Stomach (tissue), 8 donors: ENCODE measurements at regions not wholly inside any gene's neighbourhood (a gene's known extent, or its start where the extent isn't known, plus 50 kb on each side); places are given as distances from the start of the nearest gene placed in this dataset.

Experiments
- DNase-seq, 2 donors: peaks; one replicate each; pipeline versions ENCODE4 v3.0.0 to v3.0.0-alpha.2; 2013 to 2019
- H3K27ac ChIP-seq, 5 donors: fragments of 200-600 bp in 4 of 5; sonication (generic) in 4 of 5; one replicate each; pipeline ENCODE4 v1.5.1; 2013 to 2019; ENCODE audit warnings: mild to moderate bottlenecking in 1 of 5, moderate library complexity in 1 of 5
- H3K27me3 ChIP-seq, 3 donors: fragments of 200-600 bp; sonication (generic); one replicate each; pipeline ENCODE4 v1.5.1; 2017 to 2019; ENCODE audit warnings: mixed run types in 1 of 3
- H3K36me3 ChIP-seq, 4 donors: fragments of 200-600 bp; sonication (generic); 1 replicate in 3 of 4; 2 replicates in 1 of 4; pipeline ENCODE4 v1.5.1; 2016 to 2019
- H3K4me1 ChIP-seq, 4 donors: fragments of 200-600 bp; sonication (generic); one replicate each; pipeline ENCODE4 v1.5.1; 2016 to 2019
- H3K4me3 ChIP-seq, 4 donors: fragments of 200-600 bp; sonication (generic) in 3 of 4; one replicate each; pipeline ENCODE4 v1.5.1; 2016 to 2019; ENCODE audit warnings: mild to moderate bottlenecking in 1 of 4
- H3K9me3 ChIP-seq, 4 donors: fragments of 200-600 bp; sonication (generic); one replicate each; pipeline ENCODE4 v1.5.1; 2016 to 2019
- EP300 ChIP-seq: sonication (generic); formaldehyde crosslinking; IDR thresholded peaks from one replicate; pipeline ENCODE4 v1.6.1; 2017; ENCODE audit warnings: antibody characterized with exemption
- POLR2A ChIP-seq, 4 donors: fragments of 450-650 bp; IDR thresholded peaks; one replicate each; pipeline ENCODE4 v1.6.1; 2016; ENCODE audit warnings: antibody characterized with exemption in 4 of 4, control low read depth in 2 of 4, mild to moderate bottlenecking in 1 of 4, moderate library complexity in 1 of 4
- POLR2AphosphoS5 ChIP-seq, 3 donors: sonication (generic); formaldehyde crosslinking; IDR thresholded peaks; one replicate each; pipeline ENCODE4 v1.6.1; 2016; ENCODE audit warnings: antibody characterized with exemption in 3 of 3
- WGBS, 5 donors: extraction: QIAGEN DNeasy Blood & Tissue Kit in 3 of 5; methylation state at CpG; one replicate each; pipeline versions ENCODE4 v1.1.5 to v1.1.7; 2013 to 2018; 5-methylcytosine and 5-hydroxymethylcytosine counted together
- intact Hi-C: fragments of 100-400 bp; cut with DNase I; formaldehyde crosslinking; loops from one replicate; pipeline ENCODE4 v1.15.1; 2023; ENCODE audit warnings: low total_unique reads
- TF ChIP-seq, protein P1 (sequence below), 7 experiments: fragments of 450-650 bp in 4 of 7; fragments of 200-600 bp in 3 of 7; sonication (generic) in 3 of 7; IDR thresholded peaks; one replicate each; pipeline ENCODE4 v1.5.1; 2016 to 2019; ENCODE audit warnings: antibody characterized with exemption in 7 of 7, control low read depth in 2 of 7, mild to moderate bottlenecking in 1 of 7
- donor health status: healthy with polysubstance abuse.
- donor health status: Bipolar disorder and iron deficiency.
- donor health status: healthy.

GRCh38 chr12:84341467-84342193 lies 571.0 kb downstream of the SLC6A15 start:
- Histone ChIP-seq H3K4me3 (no peak overlapping the region), H3K27me3 (no peaks in the 10 kb centered on the region), H3K9me3 (peaks cover 0 to 9% (median 0%) of the 10 kb centered on the region in 4 donors), H3K36me3 (no peaks in the 10 kb centered on the region), H3K27ac (no peak overlapping the region), H3K4me1 (no peaks in the 10 kb centered on the region)
- DNase-seq: no peak
- WGBS, 5 donors: 77 to 90% (median 84%) methylated on average over 1 of the region's 1 CpG
- intact Hi-C loops: no loop called here
- TF ChIP-seq, protein P1, sequence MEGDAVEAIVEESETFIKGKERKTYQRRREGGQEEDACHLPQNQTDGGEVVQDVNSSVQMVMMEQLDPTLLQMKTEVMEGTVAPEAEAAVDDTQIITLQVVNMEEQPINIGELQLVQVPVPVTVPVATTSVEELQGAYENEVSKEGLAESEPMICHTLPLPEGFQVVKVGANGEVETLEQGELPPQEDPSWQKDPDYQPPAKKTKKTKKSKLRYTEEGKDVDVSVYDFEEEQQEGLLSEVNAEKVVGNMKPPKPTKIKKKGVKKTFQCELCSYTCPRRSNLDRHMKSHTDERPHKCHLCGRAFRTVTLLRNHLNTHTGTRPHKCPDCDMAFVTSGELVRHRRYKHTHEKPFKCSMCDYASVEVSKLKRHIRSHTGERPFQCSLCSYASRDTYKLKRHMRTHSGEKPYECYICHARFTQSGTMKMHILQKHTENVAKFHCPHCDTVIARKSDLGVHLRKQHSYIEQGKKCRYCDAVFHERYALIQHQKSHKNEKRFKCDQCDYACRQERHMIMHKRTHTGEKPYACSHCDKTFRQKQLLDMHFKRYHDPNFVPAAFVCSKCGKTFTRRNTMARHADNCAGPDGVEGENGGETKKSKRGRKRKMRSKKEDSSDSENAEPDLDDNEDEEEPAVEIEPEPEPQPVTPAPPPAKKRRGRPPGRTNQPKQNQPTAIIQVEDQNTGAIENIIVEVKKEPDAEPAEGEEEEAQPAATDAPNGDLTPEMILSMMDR (IDR thresholded peaks at IDR 0.05): no peak
- TF ChIP-seq EP300 (no peak), POLR2AphosphoS5 (IDR thresholded peaks at IDR 0.05) (no peak), POLR2A (IDR thresholded peaks at IDR 0.05) (no peak)

DNA sequence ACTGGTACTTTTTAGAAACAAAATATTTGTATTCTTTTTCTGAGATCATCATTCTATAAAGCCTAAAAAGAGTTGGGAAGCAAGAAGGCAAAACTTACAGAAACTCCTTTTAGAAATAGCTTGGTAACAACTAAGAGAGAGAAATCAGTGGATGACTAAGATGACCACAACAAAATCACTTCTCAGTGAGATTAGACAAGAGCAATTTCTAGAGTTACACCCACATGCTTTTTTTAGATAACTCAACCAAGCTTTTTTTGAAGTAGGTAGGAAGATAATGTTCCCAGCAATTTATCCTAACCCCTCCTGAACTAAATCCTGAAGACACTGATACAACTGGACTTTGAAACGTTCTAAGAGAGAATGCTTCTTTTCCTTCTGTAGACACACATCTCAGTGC lies 576.4 kb downstream of the SLC6A15 start:
- Histone ChIP-seq H3K27ac (no peak overlapping the region), H3K4me3 (no peak overlapping the region), H3K36me3 (no peaks in the 10 kb centered on the region), H3K4me1 (no peaks in the 10 kb centered on the region), H3K27me3 (no peaks in the 10 kb centered on the region), H3K9me3 (no peaks in the 10 kb centered on the region)
- 35 to 67% (median 55%) methylated on average over 1 of the region's 1 CpG for WGBS, 5 donors
- TF ChIP-seq, protein P1 (IDR thresholded peaks at IDR 0.05): no peak
- TF ChIP-seq POLR2A (IDR thresholded peaks at IDR 0.05): no peak
- intact Hi-C loops: no loop called here
- DNase-seq: no peak

GRCh38 chr12:84329938-84330337 lies 582.7 kb downstream of the SLC6A15 start:
- no peak overlapping the region for H3K4me3 ChIP-seq
- WGBS, 5 donors: 61 to 72% (median 65%) methylated on average over 2 of the region's 2 CpGs
- no peak for DNase-seq
- no peaks in the 10 kb centered on the region for H3K36me3 ChIP-seq
- no peaks in the 10 kb centered on the region for H3K27me3 ChIP-seq
- intact Hi-C loops: no loop called here
- H3K27ac ChIP-seq: no peak overlapping the region
- H3K9me3 ChIP-seq: no peaks in the 10 kb centered on the region
- TF ChIP-seq POLR2AphosphoS5 (IDR thresholded peaks at IDR 0.05) (no peak), POLR2A (IDR thresholded peaks at IDR 0.05) (no peak), EP300 (no peak)
- TF ChIP-seq, protein P1 (IDR thresholded peaks at IDR 0.05): no peak
- no peaks in the 10 kb centered on the region for H3K4me1 ChIP-seq

DNA sequence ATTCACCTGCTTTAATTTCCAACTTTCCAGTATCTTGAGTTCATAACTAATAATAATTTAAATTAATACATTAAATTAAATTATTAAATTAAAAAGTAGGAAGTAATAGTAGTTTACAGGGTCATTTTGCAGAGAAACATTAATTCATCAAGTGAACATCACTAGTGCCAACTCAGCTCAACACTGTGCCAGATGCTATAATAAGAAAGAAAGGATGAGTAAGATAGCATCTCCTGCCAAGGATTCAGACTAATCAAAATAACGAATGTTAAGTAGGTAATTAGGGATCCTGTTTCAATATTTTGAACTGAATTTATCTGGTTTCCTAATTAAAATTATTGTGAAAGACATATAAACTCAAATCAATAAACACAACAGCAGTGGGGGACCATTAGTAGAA lies 596.7 kb downstream of the SLC6A15 start:
- H3K36me3 ChIP-seq: no peaks in the 10 kb centered on the region
- TF ChIP-seq, protein P1 (IDR thresholded peaks at IDR 0.05): no peak
- TF ChIP-seq POLR2A (IDR thresholded peaks at IDR 0.05): no peak
- H3K4me3 ChIP-seq: no peak overlapping the region
- H3K4me1 ChIP-seq: no peaks in the 10 kb centered on the region
- H3K9me3 ChIP-seq: peaks cover 0 to 4% (median 0%) of the 10 kb centered on the region in 4 donors
- no peaks in the 10 kb centered on the region for H3K27me3 ChIP-seq
- intact Hi-C loops: no loop called here
- H3K27ac ChIP-seq: no peak overlapping the region
- DNase-seq: no peak
- WGBS, 5 donors: 46 to 55% (median 47%) methylated on average over 1 of the region's 1 CpG
